H1 (cell line): ENCODE measurements at regions not wholly inside any gene's neighbourhood (a gene's known extent, or its start where the extent isn't known, plus 50 kb on each side); places are given as distances from the start of the nearest gene placed in this dataset.

ENCODE experiments used
- CTCF ChIA-PET: fragments of 300-600 bp; sonication (Branson Sonifier 250); formaldehyde crosslinking; loops from one replicate; lab custom pipeline; 2021; ENCODE audit not compliant: partially characterized antibody; lab: Charles Lee
- POLR2A ChIA-PET: fragments of 300-600 bp; sonication (Branson Sonifier 250); formaldehyde crosslinking; loops from one replicate; lab custom pipeline; 2021; ENCODE audit warnings: inconsistent platforms; ENCODE audit not compliant: partially characterized antibody; lab: Charles Lee
- DNase-seq, 2 experiments: peaks; one replicate each; pipeline versions ENCODE4 v3.0.0 to v3.0.0-alpha.2; 2010 to 2022; ENCODE audit warnings: low spot score in 2 of 2, low read depth in 1 of 2, mixed read lengths in 1 of 2
- FAIRE-seq: peaks from 2 replicates; lab custom pipeline; 2011; peaks lifted over from hg19 to GRCh38; lab: Jason Lieb, UNC
- H2AFZ ChIP-seq: 2 replicates; pipeline ENCODE4 v1.8.1; 2012; ENCODE audit warnings: low read length, inconsistent platforms
- H2AK5ac ChIP-seq: 2 replicates; pipeline ENCODE4 v1.6.1; 2013; ENCODE audit warnings: low read depth, low read length
- H2BK120ac ChIP-seq: replicated peaks from 2 replicates; pipeline ENCODE3; 2013; ENCODE audit warnings: low read depth, low read length, inconsistent platforms
- H2BK12ac ChIP-seq: 2 replicates; pipeline ENCODE4 v1.6.1; 2013; ENCODE audit warnings: low read depth, low read length
- H2BK15ac ChIP-seq: 2 replicates; pipeline ENCODE4 v1.6.1; 2013; ENCODE audit warnings: low read length
- H2BK20ac ChIP-seq: 2 replicates; pipeline ENCODE4 v1.6.1; 2013; ENCODE audit warnings: low read length
- H2BK5ac ChIP-seq: 2 replicates; pipeline ENCODE4 v1.6.1; 2013; ENCODE audit warnings: low read depth, low read length
- H3K14ac ChIP-seq: 2 replicates; pipeline ENCODE4 v1.6.1; 2013; ENCODE audit warnings: inconsistent platforms; ENCODE audit not compliant: insufficient read length
- H3K18ac ChIP-seq: 2 replicates; pipeline ENCODE4 v1.6.1; 2013; ENCODE audit warnings: low read length; ENCODE audit errors: extremely low read depth
- H3K23ac ChIP-seq: 2 replicates; pipeline ENCODE4 v1.6.1; 2013; ENCODE audit warnings: inconsistent platforms; ENCODE audit not compliant: insufficient read length
- H3K23me2 ChIP-seq: 2 replicates; pipeline ENCODE4 v1.6.1; 2013; ENCODE audit warnings: low read depth, low read length
- H3K27ac ChIP-seq: 2 replicates; pipeline ENCODE4 v1.6.1; 2011; ENCODE audit warnings: low read depth, low read length, inconsistent platforms
- H3K27me3 ChIP-seq, 4 experiments: replicated peaks in 1 of 4; 1 replicate in 1 of 4; 2 replicates in 3 of 4; pipeline versions ENCODE4 v1.6.1 to v1.8.1; 2011 to 2013; ENCODE audit warnings: low read length in 3 of 4, mild to moderate bottlenecking in 3 of 4, inconsistent platforms in 2 of 4, mixed read lengths in 2 of 4, moderate library complexity in 1 of 4; ENCODE audit not compliant: control insufficient read depth in 3 of 4, insufficient read depth in 3 of 4; ENCODE audit errors: extremely low read depth in 1 of 4
- H3K36me3 ChIP-seq, 4 experiments: 2 replicates each; pipeline versions ENCODE4 v1.6.1 to v1.8.1; 2011 to 2013; ENCODE audit warnings: mild to moderate bottlenecking in 4 of 4, low read length in 3 of 4, moderate library complexity in 2 of 4, control low read depth in 1 of 4, inconsistent platforms in 1 of 4; ENCODE audit not compliant: insufficient read depth in 4 of 4, control insufficient read depth in 2 of 4
- H3K4ac ChIP-seq: replicated peaks from 2 replicates; pipeline ENCODE3; 2013; ENCODE audit warnings: low read length, low read depth, mixed read lengths, inconsistent platforms; ENCODE audit not compliant: insufficient read length
- H3K4me1 ChIP-seq, 4 experiments: replicated peaks in 1 of 4; 1 replicate in 1 of 4; 2 replicates in 3 of 4; pipeline versions ENCODE4 v1.6.1 to v1.8.1; 2011 to 2013; ENCODE audit warnings: low read length in 3 of 4, inconsistent platforms in 2 of 4, mixed read lengths in 1 of 4; ENCODE audit not compliant: insufficient read depth in 4 of 4, control insufficient read depth in 3 of 4
- H3K4me2 ChIP-seq, 2 experiments: 2 replicates each; pipeline versions ENCODE4 v1.6.1 to v1.8.1; 2011 to 2013; ENCODE audit warnings: low read depth in 2 of 2, low read length in 2 of 2, control low read depth in 1 of 2, inconsistent platforms in 1 of 2, mild to moderate bottlenecking in 1 of 2; ENCODE audit not compliant: insufficient read depth in 1 of 2
- H3K4me3 ChIP-seq, 4 experiments: fragments of 200-600, 300-600 bp in 1 of 4; sonication (generic), shearing (Covaris generic), sonication (Bioruptor Twin) in 1 of 4; 2 replicates each; pipeline versions ENCODE4 v1.5.1 to v1.8.1; 2011 to 2016; ENCODE audit warnings: low read length in 4 of 4, low read depth in 3 of 4, control low read depth in 2 of 4, inconsistent platforms in 2 of 4, mild to moderate bottlenecking in 2 of 4, mixed read lengths in 1 of 4, moderate library complexity in 1 of 4; ENCODE audit not compliant: insufficient read depth in 2 of 4; ENCODE audit errors: extremely low read depth in 1 of 4
- H3K56ac ChIP-seq: replicated peaks from 2 replicates; pipeline ENCODE3; 2013; ENCODE audit warnings: low read depth, mild to moderate bottlenecking, mixed read lengths, low read length, inconsistent platforms; ENCODE audit not compliant: insufficient read length
- H3K79me1 ChIP-seq: 2 replicates; pipeline ENCODE4 v1.6.1; 2013; ENCODE audit warnings: low read depth, low read length, control low read depth
- H3K79me2 ChIP-seq, 2 experiments: 2 replicates each; pipeline versions ENCODE4 v1.6.1 to v1.8.1; 2012 to 2013; ENCODE audit warnings: low read length in 2 of 2, mild to moderate bottlenecking in 2 of 2, inconsistent platforms in 1 of 2; ENCODE audit not compliant: insufficient read depth in 2 of 2, control insufficient read depth in 1 of 2
- H3K9ac ChIP-seq, 4 experiments: replicated peaks in 1 of 4; 1 replicate in 1 of 4; 2 replicates in 3 of 4; pipeline versions ENCODE4 v1.6.1 to v1.8.1; 2011 to 2013; ENCODE audit warnings: low read depth in 3 of 4, low read length in 3 of 4, control low read depth in 2 of 4, mild to moderate bottlenecking in 2 of 4, moderate library complexity in 2 of 4, inconsistent platforms in 1 of 4; ENCODE audit errors: extremely low read depth in 1 of 4
- H3K9me3 ChIP-seq, 2 experiments: 2 replicates each; pipeline versions ENCODE4 v1.6.1 to v1.8.1; 2012 to 2013; ENCODE audit warnings: mild to moderate bottlenecking in 2 of 2, moderate library complexity in 2 of 2, control low read depth in 1 of 2, inconsistent platforms in 1 of 2, low read depth in 1 of 2, low read length in 1 of 2, mixed read lengths in 1 of 2; ENCODE audit not compliant: insufficient read depth in 2 of 2
- H4K20me1 ChIP-seq, 2 experiments: replicated peaks in 1 of 2; 2 replicates each; pipeline versions ENCODE3 to v1.8.1; 2011 to 2013; ENCODE audit warnings: inconsistent platforms in 2 of 2, low read length in 2 of 2, mild to moderate bottlenecking in 1 of 2; ENCODE audit not compliant: insufficient read depth in 2 of 2, control insufficient read depth in 1 of 2
- H4K5ac ChIP-seq: 2 replicates; pipeline ENCODE4 v1.6.1; 2013; ENCODE audit warnings: low read length, low read depth, mixed read lengths, inconsistent platforms; ENCODE audit not compliant: insufficient read length
- H4K8ac ChIP-seq: 2 replicates; pipeline ENCODE4 v1.8.0; 2013; ENCODE audit warnings: mild to moderate bottlenecking, moderate library complexity, low read length, inconsistent platforms; ENCODE audit not compliant: insufficient read depth; ENCODE audit errors: extremely low read depth
- H4K91ac ChIP-seq: replicated peaks from 2 replicates; pipeline ENCODE3; 2013; ENCODE audit warnings: low read length, mixed read lengths, inconsistent platforms; ENCODE audit not compliant: insufficient read length
- BACH1 ChIP-seq: IDR thresholded peaks from 2 replicates; pipeline ENCODE4 v1.6.1; 2012; ENCODE audit warnings: low read length, improper control_type of control experiment
- KDM4A ChIP-seq: IDR thresholded peaks from one replicate; pipeline ENCODE4 v1.7.1; 2012; ENCODE audit warnings: low read depth, mild to moderate bottlenecking, moderate library complexity, low read length, inconsistent platforms; ENCODE audit not compliant: severe bottlenecking
- POU5F1 ChIP-seq: IDR thresholded peaks from 2 replicates; pipeline ENCODE4 v1.6.1; 2011; ENCODE audit warnings: low read depth, mild to moderate bottlenecking, low read length, moderate library complexity
- SIN3A ChIP-seq, 2 experiments: IDR thresholded peaks in 1 of 2; conservative IDR thresholded peaks in 1 of 2; 2 replicates each; pipeline ENCODE4 v1.6.1; 2011 to 2012; ENCODE audit warnings: low read length in 2 of 2, improper control_type of control experiment in 1 of 2, low read depth in 1 of 2, mild to moderate bottlenecking in 1 of 2
- SIRT6 ChIP-seq: IDR thresholded peaks from one replicate; pipeline ENCODE4 v1.7.1; 2012; ENCODE audit warnings: low read length, inconsistent platforms
- WGBS, 2 experiments: shearing (Covaris generic) in 1 of 2; methylation state at CpG; one replicate each; pipeline versions ENCODE4 v1.1.6 to v1.1.7; 2013 to 2015; ENCODE audit warnings: low lambda C conversion rate in 2 of 2, mixed read lengths in 2 of 2, inconsistent platforms in 1 of 2, low coverage in 1 of 2, missing lambda C conversion rate in 1 of 2; ENCODE audit not compliant: insufficient replicate concordance in 2 of 2, insufficient coverage in 1 of 2, insufficient read length in 1 of 2; ENCODE audit errors: extremely low coverage in 1 of 2, missing lambda C conversion rate in 1 of 2; 5-methylcytosine and 5-hydroxymethylcytosine counted together

DNA sequence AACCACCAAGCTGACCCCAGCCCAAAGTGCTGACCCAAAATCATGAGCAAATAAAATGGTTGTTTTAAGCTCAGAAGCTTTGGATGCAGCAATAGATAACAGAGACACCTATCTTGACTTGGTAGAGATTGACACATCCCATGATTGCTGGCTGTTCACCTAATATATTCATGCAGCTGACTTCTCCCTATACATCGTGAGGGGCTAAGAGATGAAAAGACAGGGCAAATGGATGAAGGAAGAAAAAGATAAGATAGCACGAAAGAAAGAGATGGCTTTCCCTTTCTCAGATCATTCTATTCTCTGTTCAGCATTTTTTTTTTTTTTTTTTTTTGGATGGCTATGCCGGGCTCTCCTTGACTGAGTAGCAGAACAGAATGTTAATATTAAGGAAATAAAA, 141.5 kb upstream of the ADAMTS9 start:
- Histone ChIP-seq H2AFZ (no peak overlapping the region), H3K9ac (no peak overlapping the region), H3K79me1 (no peaks in the 10 kb centered on the region), H4K8ac (no peak overlapping the region), H2BK5ac (no peak overlapping the region), H3K4ac (no peak overlapping the region), H3K14ac (no peak overlapping the region), H2BK20ac (no peak overlapping the region), H3K18ac (no peak overlapping the region), H3K9me3 (no peaks in the 10 kb centered on the region), H2BK15ac (no peak overlapping the region), H3K79me2 (no peaks in the 10 kb centered on the region), H3K56ac (no peak overlapping the region), H3K23me2 (no peaks in the 10 kb centered on the region), H3K27ac (no peak overlapping the region), H4K91ac (no peak overlapping the region), H3K27me3 (no peaks in the 10 kb centered on the region), H2AK5ac (no peak overlapping the region), H4K20me1 (no peaks in the 10 kb centered on the region), H3K4me2 (no peak overlapping the region), H3K4me1 (no peaks in the 10 kb centered on the region), H3K23ac (no peak overlapping the region), H3K36me3 (no peaks in the 10 kb centered on the region), H3K4me3 (no peak overlapping the region), H4K5ac (no peak overlapping the region), H2BK120ac (no peak overlapping the region), H2BK12ac (no peak overlapping the region)
- FAIRE-seq (no peak), DNase-seq (no peak)
- CTCF ChIA-PET, result interaction anchor here (0.6 to 0.9 kb wide), 3 partner anchors 8 to 292 kb away, joined by 3 read pairs; no protein-coding TSS in a partner anchor
- POLR2A ChIA-PET, result no interaction called here
- WGBS, 2 experiments, result 88% methylated on average over 3 of the region's 3 CpGs; no CpG with 5 or more reads in 1 of the 2 experiments
- no peak for TF ChIP-seq KDM4A
- no peak for TF ChIP-seq SIN3A (conservative IDR thresholded peaks at IDR 0.05 in 1 of 2, IDR thresholded peaks at IDR 0.05 in 1 of 2; ENCODE audit: low read depth in 1 of 2, low read length in 2 of 2)
- TF ChIP-seq POU5F1, result no peak
- no peak for TF ChIP-seq BACH1
- TF ChIP-seq SIRT6, result no peak
